Urinary bladder (tissue), 3 donors: ENCODE measurements at regions not wholly inside any gene's neighbourhood (a gene's known extent, or its start where the extent isn't known, plus 50 kb on each side); places are given as distances from the start of the nearest gene placed in this dataset.

Source experiments
- DNase-seq: peaks from one replicate; pipeline ENCODE4 v3.0.0-alpha.2; 2015; ENCODE audit errors: extremely low spot score
- H3K27ac ChIP-seq: one replicate; pipeline ENCODE4 v1.5.1; 2013; ENCODE audit warnings: low read depth, mild to moderate bottlenecking, moderate library complexity
- H3K36me3 ChIP-seq: one replicate; pipeline ENCODE4 v1.6.1; 2013; ENCODE audit warnings: mild to moderate bottlenecking, moderate library complexity; ENCODE audit not compliant: insufficient read depth
- H3K4me1 ChIP-seq: one replicate; pipeline ENCODE4 v1.6.1; 2013; ENCODE audit warnings: mild to moderate bottlenecking, moderate library complexity; ENCODE audit not compliant: insufficient read depth
- H3K4me3 ChIP-seq: one replicate; pipeline ENCODE4 v1.5.1; 2013; ENCODE audit warnings: low read depth, low read length
- WGBS: extraction: QIAGEN DNeasy Blood & Tissue Kit; methylation state at CpG from one replicate; pipeline ENCODE4 v1.1.7; 2013; 5-methylcytosine and 5-hydroxymethylcytosine counted together
- donor health status: healthy with polysubstance abuse.
- donor health status: healthy.

DNA sequence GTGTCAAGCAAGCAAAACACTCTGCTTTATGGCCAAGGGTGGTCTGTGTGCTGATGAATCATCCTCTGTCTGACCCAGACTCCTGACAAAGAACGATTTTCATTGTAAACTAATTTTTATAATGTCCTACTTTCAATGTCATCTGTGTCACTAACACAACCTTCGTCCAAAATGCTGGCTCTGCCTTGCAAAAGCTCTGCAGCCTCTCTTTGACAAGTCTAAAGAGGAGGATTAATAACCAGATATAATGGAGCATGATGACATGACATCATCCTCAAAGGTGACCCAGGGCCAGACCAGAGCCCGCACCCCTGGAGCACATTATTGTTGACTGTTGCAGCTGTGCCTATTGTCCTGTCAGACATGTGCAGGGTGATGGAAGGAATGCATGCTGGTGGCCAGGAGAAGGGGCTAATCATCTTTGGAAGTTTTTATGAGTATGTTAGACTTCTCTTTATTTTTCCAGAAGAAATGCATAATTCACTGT, 589.4 kb downstream of the NR2F1-AS1 start:
- no peak overlapping the region for H3K27ac ChIP-seq
- H3K4me3 ChIP-seq: no peak overlapping the region
- H3K36me3 ChIP-seq: no peaks in the 10 kb centered on the region
- 18% methylated on average over 3 of the region's 3 CpGs for WGBS
- H3K4me1 ChIP-seq: no peaks in the 10 kb centered on the region
- DNase-seq: no peak

DNA sequence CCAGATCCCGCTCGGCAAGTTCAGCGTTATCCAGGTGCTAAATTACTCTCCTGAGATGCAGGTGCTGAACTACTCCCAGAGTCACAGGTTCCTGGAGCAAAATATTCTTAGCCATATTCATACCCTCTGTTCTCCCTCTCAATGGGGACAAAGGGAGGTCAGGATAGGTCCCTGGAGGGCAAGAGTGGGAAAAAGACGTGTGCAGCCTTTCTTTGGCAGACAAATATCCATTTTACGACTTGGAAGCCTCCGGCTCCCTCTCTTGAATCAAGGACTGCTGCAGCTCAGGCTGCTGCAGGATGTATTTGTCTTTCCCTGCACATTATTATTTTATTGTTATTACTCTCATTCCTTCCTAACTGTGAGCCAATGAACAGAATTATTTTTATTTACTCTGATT, 590.2 kb downstream of the NR2F1-AS1 start:
- H3K36me3 ChIP-seq: no peaks in the 10 kb centered on the region
- no peak for DNase-seq
- no peak overlapping the region for H3K27ac ChIP-seq
- no peaks in the 10 kb centered on the region for H3K4me1 ChIP-seq
- 55% methylated on average over 6 of the region's 6 CpGs for WGBS
- no peak overlapping the region for H3K4me3 ChIP-seq

DNA sequence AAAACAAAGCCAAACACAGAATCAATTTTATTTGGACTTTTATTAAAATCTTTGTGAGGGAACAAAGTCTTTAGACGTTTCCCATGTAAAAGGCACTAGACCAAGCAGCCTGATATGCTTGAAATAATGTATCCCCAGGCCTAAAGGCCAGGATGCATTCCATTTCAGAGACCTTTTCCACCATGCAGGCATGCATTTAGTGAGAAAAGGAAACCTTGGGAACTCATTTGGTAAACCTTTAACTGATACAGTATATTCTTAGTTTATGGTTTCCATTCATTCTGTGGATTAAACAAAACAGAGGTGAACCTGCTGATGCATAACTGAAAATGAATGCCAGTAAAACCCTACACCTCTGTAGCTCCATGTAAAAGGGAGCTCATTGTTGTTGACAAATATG, 600.0 kb downstream of the NR2F1-AS1 start:
- Histone ChIP-seq H3K36me3 (no peaks in the 10 kb centered on the region), H3K4me1 (no peaks in the 10 kb centered on the region), H3K4me3 (no peak overlapping the region), H3K27ac (no peak overlapping the region)
- 74% methylated on average over 1 of the region's 1 CpG for WGBS
- no peak for DNase-seq

DNA sequence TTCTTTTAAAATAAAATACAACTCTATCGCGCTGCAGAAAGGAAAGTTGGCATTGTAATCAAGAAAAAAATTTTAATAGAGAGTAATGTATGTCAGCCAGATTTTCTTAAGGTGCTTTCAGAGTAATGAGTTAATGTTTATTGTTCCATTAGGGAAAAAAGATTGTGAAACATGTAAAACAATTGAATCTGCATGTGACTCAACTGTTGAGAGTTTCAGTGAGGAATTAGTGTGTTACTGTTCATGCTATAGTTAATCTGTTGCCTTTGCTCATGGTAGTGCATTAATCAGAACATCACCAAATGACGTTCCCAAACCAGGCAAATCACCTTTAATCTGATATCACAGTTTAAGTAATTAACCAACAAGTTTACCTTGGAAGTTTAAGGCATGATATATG, 600.5 kb downstream of the NR2F1-AS1 start:
- no peak overlapping the region for H3K27ac ChIP-seq
- 83% methylated on average over 3 of the region's 3 CpGs for WGBS
- no peaks in the 10 kb centered on the region for H3K36me3 ChIP-seq
- H3K4me3 ChIP-seq: no peak overlapping the region
- DNase-seq: no peak
- no peaks in the 10 kb centered on the region for H3K4me1 ChIP-seq

DNA sequence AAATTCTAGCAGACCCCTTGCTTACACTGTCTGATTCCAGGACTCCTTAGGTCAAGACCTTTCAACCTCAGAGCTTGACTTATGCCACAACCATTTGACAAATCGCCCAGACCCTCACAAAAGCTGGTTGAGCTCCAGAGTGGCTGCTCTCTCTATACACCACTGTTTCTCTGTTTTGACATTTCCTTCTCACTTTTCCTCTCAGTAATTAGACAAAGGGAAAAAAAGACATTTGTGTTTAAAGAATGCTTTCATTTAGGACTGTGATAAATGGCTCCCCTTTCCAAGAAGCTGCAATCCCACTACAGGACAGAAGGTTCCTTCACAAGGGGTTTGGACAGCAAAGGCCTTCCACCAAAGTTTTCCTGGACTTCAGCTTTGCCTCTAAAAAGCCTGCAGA, 601.3 kb downstream of the NR2F1-AS1 start:
- no peaks in the 10 kb centered on the region for H3K4me1 ChIP-seq
- no peak for DNase-seq
- no peak overlapping the region for H3K27ac ChIP-seq
- H3K4me3 ChIP-seq: no peak overlapping the region
- no peaks in the 10 kb centered on the region for H3K36me3 ChIP-seq
- 74% methylated on average over 1 of the region's 1 CpG for WGBS

DNA sequence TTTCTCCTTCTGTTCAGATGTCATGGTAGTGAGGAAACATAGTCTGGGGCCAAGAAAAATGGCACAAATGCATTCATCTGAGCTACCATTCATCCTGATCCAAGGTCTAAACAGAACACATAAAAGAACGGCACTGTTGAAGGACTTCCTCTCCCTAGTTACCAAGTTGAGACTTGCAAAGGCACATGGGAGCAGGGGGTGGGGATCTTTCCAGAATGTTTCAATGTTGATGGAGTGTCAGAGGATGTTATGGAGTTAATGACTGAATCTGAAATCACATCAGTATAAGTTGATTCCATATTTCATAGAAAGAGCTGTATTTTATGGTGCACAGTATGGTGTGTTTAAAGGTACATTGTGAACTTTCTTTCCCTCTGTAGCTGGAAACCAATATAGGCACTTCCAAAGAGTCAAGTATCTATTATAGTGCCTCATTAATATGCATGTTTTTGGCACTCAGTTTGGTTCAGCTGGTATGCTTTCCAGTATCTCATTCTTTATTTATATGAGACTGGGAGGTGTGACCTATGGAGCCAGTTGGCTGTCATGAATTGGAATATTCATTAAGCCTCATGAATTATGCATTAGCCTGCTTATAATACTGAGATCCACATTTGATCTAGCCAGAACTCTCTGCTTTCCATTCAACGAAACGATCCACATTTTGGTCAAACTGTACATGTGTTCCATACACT, 603.0 kb downstream of the NR2F1-AS1 start:
- Histone ChIP-seq H3K36me3 (no peaks in the 10 kb centered on the region), H3K4me3 (no peak overlapping the region), H3K27ac (no peak overlapping the region), H3K4me1 (no peaks in the 10 kb centered on the region)
- no peak for DNase-seq
- 89% methylated on average over 3 of the region's 3 CpGs for WGBS

DNA sequence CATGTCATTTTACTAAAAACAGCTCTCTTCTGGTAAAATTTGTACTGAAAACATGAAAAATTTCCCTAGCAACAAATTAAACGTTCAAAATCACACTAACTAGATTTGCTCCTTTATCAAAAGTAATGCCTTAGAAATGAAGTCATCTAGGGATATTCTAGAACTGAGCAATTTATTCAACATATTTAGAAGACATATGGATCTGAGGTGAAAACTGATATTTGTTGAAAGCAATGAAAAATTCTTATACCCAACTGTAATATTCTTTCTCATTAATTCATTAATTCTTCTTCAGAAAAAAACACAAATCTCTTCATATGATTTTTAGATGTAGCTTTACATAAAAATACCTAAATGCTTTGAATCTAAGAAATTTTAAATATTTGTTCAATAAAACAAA, 604.9 kb downstream of the NR2F1-AS1 start:
- no peaks in the 10 kb centered on the region for H3K36me3 ChIP-seq
- 94% methylated on average over 1 of the region's 1 CpG for WGBS
- H3K4me3 ChIP-seq: no peak overlapping the region
- no peak overlapping the region for H3K27ac ChIP-seq
- H3K4me1 ChIP-seq: no peaks in the 10 kb centered on the region
- no peak for DNase-seq

DNA sequence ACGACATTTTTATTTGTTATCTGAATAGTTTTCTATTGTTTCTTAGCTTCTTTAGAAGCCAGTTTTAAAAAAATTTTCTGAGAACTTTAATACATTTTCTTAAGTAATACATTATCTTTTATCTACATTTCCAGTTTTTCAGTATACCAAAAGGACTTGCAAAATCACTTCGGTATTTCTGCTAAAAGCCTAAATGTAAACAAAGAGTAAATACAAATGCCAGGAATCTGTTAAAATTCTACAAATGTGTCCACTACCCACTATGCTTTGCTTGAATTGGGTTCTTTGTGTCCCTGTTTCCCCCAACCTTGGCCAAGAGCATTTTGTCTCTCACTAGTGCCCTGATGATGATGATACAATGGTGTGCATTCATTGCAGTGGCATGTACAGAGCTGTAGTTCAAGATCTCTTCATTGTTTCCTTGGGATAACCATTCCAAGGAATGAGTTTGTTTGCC, 611.2 kb downstream of the NR2F1-AS1 start:
- no peaks in the 10 kb centered on the region for H3K36me3 ChIP-seq
- H3K27ac ChIP-seq: no peak overlapping the region
- 54% methylated on average over 2 of the region's 2 CpGs for WGBS
- no peak for DNase-seq
- H3K4me3 ChIP-seq: no peak overlapping the region
- no peaks in the 10 kb centered on the region for H3K4me1 ChIP-seq

DNA sequence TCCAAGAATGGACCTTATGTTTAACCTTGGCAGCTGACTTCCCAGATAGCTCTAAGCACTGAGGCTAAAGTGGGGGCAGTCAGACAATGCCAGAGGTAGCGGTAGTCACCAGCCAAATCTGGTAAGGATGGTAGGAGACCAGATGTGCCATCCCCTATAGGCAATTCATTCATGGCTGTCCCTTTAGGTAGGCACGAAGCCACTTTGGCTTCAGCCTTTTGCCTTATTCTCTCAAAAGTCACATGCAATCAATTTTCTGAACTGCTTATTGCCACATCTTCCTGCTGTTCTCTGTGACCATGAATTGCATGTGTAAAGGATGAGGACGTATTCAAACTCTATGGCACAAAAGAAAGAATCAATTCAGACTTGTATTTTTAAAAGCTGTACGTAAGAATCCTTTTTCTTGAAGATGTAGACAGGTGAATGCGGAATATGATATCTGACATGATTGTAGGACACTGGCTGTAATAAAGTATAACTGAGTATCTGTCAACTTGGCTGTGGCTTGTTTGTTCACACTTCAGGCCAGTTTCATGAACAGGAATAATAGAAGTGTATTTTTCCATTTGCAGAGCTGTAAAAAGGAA, 611.7 kb downstream of the NR2F1-AS1 start:
- no peaks in the 10 kb centered on the region for H3K4me1 ChIP-seq
- H3K27ac ChIP-seq: no peak overlapping the region
- 93% methylated on average over 5 of the region's 5 CpGs for WGBS
- H3K36me3 ChIP-seq: no peaks in the 10 kb centered on the region
- no peak for DNase-seq
- H3K4me3 ChIP-seq: no peak overlapping the region

DNA sequence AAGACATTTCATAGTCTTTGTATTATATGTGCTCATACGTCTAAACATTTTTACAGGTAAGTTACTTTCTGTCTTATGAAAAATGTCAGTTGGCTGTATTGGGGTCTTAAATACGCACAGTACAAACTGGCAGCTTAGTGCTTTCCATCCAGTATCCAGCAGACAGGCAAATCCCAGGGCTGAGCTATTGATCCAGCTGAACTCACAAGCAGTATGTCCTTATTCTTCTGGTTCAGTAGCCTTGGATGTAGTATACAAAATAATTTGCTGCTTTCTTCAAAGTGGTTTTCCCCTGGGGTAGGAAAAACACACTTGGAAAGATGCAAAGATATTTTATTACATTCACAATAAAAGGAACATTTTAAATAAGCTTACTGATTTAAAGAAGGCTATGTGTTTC, 617.2 kb downstream of the NR2F1-AS1 start:
- Histone ChIP-seq H3K4me1 (no peaks in the 10 kb centered on the region), H3K27ac (no peak overlapping the region), H3K36me3 (no peaks in the 10 kb centered on the region), H3K4me3 (no peak overlapping the region)
- DNase-seq: no peak
- WGBS: 95% methylated on average over 2 of the region's 2 CpGs

DNA sequence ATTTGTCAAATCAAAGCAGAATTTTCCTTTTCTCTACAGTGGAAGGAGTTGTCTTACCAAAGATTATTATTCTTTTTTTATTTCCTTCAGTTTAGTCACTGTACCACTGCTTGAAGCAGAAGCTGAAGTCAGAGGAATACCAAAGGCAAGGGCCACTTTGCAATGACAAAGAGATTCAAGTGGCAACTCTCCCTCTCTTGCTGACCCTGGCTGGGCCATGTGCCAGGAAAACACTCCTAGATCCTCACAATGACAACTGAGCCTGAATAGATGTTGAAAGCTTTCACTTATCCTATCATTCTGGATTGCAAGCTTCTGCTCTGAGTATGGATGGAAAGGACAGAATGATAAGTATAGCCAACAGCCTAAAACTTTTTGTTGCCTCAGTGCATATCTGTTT, 618.3 kb downstream of the NR2F1-AS1 start:
- no peaks in the 10 kb centered on the region for H3K4me1 ChIP-seq
- no peak overlapping the region for H3K4me3 ChIP-seq
- no peak for DNase-seq
- H3K36me3 ChIP-seq: no peaks in the 10 kb centered on the region
- H3K27ac ChIP-seq: no peak overlapping the region

DNA sequence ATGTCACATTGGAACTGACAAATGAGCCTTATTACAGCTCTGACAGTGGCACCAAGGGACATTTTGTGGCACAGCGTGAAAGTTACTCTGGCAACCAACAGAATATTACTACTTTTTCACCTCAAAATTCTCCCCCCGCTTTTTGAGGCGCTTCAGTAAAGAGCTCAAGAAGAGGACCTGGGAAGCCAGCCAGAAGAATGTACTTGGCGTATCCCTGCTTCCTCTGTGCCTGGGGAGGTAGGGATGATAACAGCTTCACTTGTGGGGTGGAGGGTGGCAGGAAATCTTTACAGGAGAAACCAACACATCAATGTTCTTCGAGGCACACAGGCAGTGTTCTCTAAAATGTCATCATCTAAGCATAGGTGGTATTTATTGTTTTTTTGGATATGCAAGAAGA, 624.1 kb downstream of the NR2F1-AS1 start:
- Histone ChIP-seq H3K4me1 (no peaks in the 10 kb centered on the region), H3K4me3 (no peak overlapping the region), H3K36me3 (no peaks in the 10 kb centered on the region), H3K27ac (no peak overlapping the region)
- 55% methylated on average over 5 of the region's 5 CpGs for WGBS
- no peak for DNase-seq

DNA sequence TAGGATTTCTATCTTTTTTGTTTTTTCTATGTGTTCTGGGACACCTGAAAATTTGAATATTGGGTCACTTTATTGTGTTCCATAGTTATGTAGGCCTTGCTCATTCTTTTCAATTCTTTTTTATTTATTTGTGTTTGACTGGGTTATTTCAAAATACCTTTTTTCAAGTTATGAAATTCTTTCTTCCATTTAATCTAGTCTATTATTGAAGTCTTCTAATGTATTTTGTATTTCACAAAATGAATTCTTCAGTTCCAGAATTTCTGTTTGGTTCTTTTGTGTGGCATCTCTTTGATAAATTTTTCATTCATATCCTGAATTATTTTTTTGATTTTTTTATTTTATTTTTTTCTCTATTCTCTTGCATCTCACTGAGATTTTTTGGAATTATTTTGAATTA, 628.8 kb downstream of the NR2F1-AS1 start:
- H3K27ac ChIP-seq: no peak overlapping the region
- no peak overlapping the region for H3K4me3 ChIP-seq
- no peak for DNase-seq
- H3K4me1 ChIP-seq: no peaks in the 10 kb centered on the region
- no peaks in the 10 kb centered on the region for H3K36me3 ChIP-seq

DNA sequence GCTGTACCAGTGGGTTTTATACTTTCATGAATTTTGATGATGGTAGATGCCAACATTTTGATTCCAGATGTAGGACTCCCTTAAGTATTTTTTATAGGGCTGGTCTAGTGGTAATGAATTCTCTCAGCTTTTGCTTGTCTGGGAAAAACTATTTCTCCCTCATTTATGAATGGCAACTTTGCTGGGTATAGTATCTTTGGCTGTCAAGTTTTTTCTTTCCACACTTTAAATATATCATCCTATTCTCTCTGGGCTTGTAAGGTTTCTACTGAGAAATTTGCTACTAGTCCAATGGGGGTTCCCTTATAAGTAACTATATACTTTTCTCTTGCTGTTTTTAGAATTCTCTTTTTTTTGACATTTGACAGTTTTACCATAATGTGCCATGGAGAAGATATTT, 629.3 kb downstream of the NR2F1-AS1 start:
- Histone ChIP-seq H3K27ac (no peak overlapping the region), H3K4me1 (no peaks in the 10 kb centered on the region), H3K36me3 (no peaks in the 10 kb centered on the region), H3K4me3 (no peak overlapping the region)
- no peak for DNase-seq
